H9 (cell line): ENCODE measurements at regions not wholly inside any gene's neighbourhood (a gene's known extent, or its start where the extent isn't known, plus 50 kb on each side); places are given as distances from the start of the nearest gene placed in this dataset.

Experiments used
- DNase-seq: peaks from one replicate; pipeline ENCODE4 v3.0.0-alpha.2; 2017
- H2AFZ ChIP-seq: one replicate; pipeline ENCODE4 v1.6.1; 2013; ENCODE audit warnings: mild to moderate bottlenecking, low read length, control low read depth, moderate library complexity
- H2AK5ac ChIP-seq: 2 replicates; pipeline ENCODE4 v1.6.1; 2013; ENCODE audit warnings: low read length, control low read depth, mixed read lengths; ENCODE audit not compliant: insufficient read length
- H2BK120ac ChIP-seq: one replicate; pipeline ENCODE4 v1.6.1; 2013; ENCODE audit warnings: low read depth, mild to moderate bottlenecking, low read length, control low read depth, inconsistent platforms; ENCODE audit not compliant: poor library complexity, severe bottlenecking
- H2BK12ac ChIP-seq: 2 replicates; pipeline ENCODE4 v1.6.1; 2013; ENCODE audit warnings: low read length, control low read depth, mixed read lengths, low read depth; ENCODE audit not compliant: insufficient read length
- H2BK15ac ChIP-seq: 2 replicates; pipeline ENCODE4 v1.6.1; 2013; ENCODE audit warnings: low read depth, low read length, control low read depth
- H2BK20ac ChIP-seq: one replicate; pipeline ENCODE4 v1.6.1; 2013; ENCODE audit warnings: low read depth, mild to moderate bottlenecking, low read length, control low read depth, inconsistent platforms; ENCODE audit not compliant: poor library complexity, severe bottlenecking
- H2BK5ac ChIP-seq: 2 replicates; pipeline ENCODE4 v1.6.1; 2013; ENCODE audit warnings: low read length, control low read depth, mixed read lengths; ENCODE audit not compliant: insufficient read length
- H3K14ac ChIP-seq: 2 replicates; pipeline ENCODE4 v1.6.1; 2013; ENCODE audit warnings: low read length, control low read depth; ENCODE audit not compliant: insufficient read depth
- H3K18ac ChIP-seq: 2 replicates; pipeline ENCODE4 v1.6.1; 2013; ENCODE audit warnings: low read depth, mild to moderate bottlenecking, mixed read lengths, low read length, control low read depth; ENCODE audit not compliant: insufficient read length
- H3K23ac ChIP-seq: 2 replicates; pipeline ENCODE4 v1.6.1; 2013; ENCODE audit warnings: low read length, control low read depth, mixed read lengths, low read depth; ENCODE audit not compliant: insufficient read length
- H3K23me2 ChIP-seq: 2 replicates; pipeline ENCODE4 v1.6.1; 2013; ENCODE audit warnings: low read depth, mild to moderate bottlenecking, mixed read lengths, low read length, control low read depth; ENCODE audit not compliant: insufficient read length, poor library complexity, severe bottlenecking
- H3K27ac ChIP-seq: 2 replicates; pipeline ENCODE4 v1.5.1; 2013; ENCODE audit warnings: low read length, control low read depth, mixed read lengths, low read depth; ENCODE audit not compliant: insufficient read length
- H3K27me3 ChIP-seq: 2 replicates; pipeline ENCODE4 v1.6.1; 2013; ENCODE audit warnings: low read length, control low read depth, inconsistent platforms; ENCODE audit not compliant: insufficient read depth
- H3K4ac ChIP-seq: 2 replicates; pipeline ENCODE4 v1.6.1; 2013; ENCODE audit warnings: low read depth, mild to moderate bottlenecking, control low read depth, inconsistent platforms, low read length, moderate library complexity
- H3K4me1 ChIP-seq: 2 replicates; pipeline ENCODE4 v1.6.1; 2013; ENCODE audit warnings: low read length, control low read depth, inconsistent platforms; ENCODE audit not compliant: insufficient read depth
- H3K4me2 ChIP-seq: 2 replicates; pipeline ENCODE4 v1.6.1; 2013; ENCODE audit warnings: low read length, control low read depth, mixed read lengths; ENCODE audit not compliant: insufficient read length, insufficient read depth
- H3K56ac ChIP-seq: 2 replicates; pipeline ENCODE4 v1.6.1; 2013; ENCODE audit warnings: low read depth, mild to moderate bottlenecking, mixed read lengths, low read length, control low read depth; ENCODE audit not compliant: insufficient read length
- H3K79me1 ChIP-seq: 2 replicates; pipeline ENCODE4 v1.6.1; 2013; ENCODE audit warnings: low read depth, mild to moderate bottlenecking, moderate library complexity, low read length, control low read depth, inconsistent platforms; ENCODE audit not compliant: insufficient read depth, poor library complexity, severe bottlenecking
- H3K79me2 ChIP-seq: 2 replicates; pipeline ENCODE4 v1.6.1; 2013; ENCODE audit warnings: low read length, control low read depth, inconsistent platforms; ENCODE audit not compliant: insufficient read depth
- H3K9ac ChIP-seq: 2 replicates; pipeline ENCODE4 v1.6.1; 2013; ENCODE audit warnings: low read length, control low read depth, mixed read lengths; ENCODE audit not compliant: insufficient read length; ENCODE audit errors: extremely low read depth
- H3K9me3 ChIP-seq: one replicate; pipeline ENCODE4 v1.6.1; 2013; ENCODE audit warnings: low read depth, low read length, inconsistent platforms; ENCODE audit not compliant: control insufficient read depth
- H3T11ph ChIP-seq: one replicate; pipeline ENCODE4 v1.6.1; 2013; ENCODE audit warnings: mild to moderate bottlenecking, low read length, control low read depth, inconsistent platforms
- H4K20me1 ChIP-seq: one replicate; pipeline ENCODE4 v1.6.1; 2013; ENCODE audit not compliant: control insufficient read depth, insufficient read length, insufficient read depth
- H4K5ac ChIP-seq: 2 replicates; pipeline ENCODE4 v1.6.1; 2013; ENCODE audit warnings: low read depth, mild to moderate bottlenecking, mixed read lengths, low read length, control low read depth; ENCODE audit not compliant: insufficient read length
- H4K8ac ChIP-seq: replicated peaks from 2 replicates; pipeline ENCODE4 v1.6.1; 2013; ENCODE audit warnings: low read length, control low read depth, mixed read lengths, low read depth; ENCODE audit not compliant: insufficient read length
- H4K91ac ChIP-seq: 2 replicates; pipeline ENCODE4 v1.6.1; 2013; ENCODE audit warnings: low read depth, mild to moderate bottlenecking, moderate library complexity, mixed read lengths, low read length, control low read depth; ENCODE audit not compliant: insufficient read length
- H3K27ac Mint-ChIP-seq, 3 experiments: 2 replicates in 2 of 3; 3 replicates in 1 of 3; pipeline ENCODE4 v1.8.0; 2020 to 2021; ENCODE audit warnings: mixed read lengths in 3 of 3, mild to moderate bottlenecking in 1 of 3, moderate library complexity in 1 of 3
- H3K27me3 Mint-ChIP-seq: 2 replicates; pipeline ENCODE4 v1.8.0; 2021; ENCODE audit warnings: low read depth, mild to moderate bottlenecking, moderate library complexity, mixed read lengths
- H3K36me3 Mint-ChIP-seq, 3 experiments: 2 replicates in 2 of 3; 3 replicates in 1 of 3; pipeline ENCODE4 v1.8.0; 2020 to 2021; ENCODE audit warnings: low read depth in 3 of 3, mixed read lengths in 3 of 3; ENCODE audit not compliant: insufficient read depth in 1 of 3
- H3K4me1 Mint-ChIP-seq, 2 experiments: 2 replicates each; pipeline ENCODE4 v1.8.0; 2020; ENCODE audit warnings: mixed read lengths in 2 of 2
- H3K4me3 Mint-ChIP-seq, 2 experiments: 2 replicates in 1 of 2; 3 replicates in 1 of 2; pipeline ENCODE4 v1.8.0; 2020 to 2021; ENCODE audit warnings: mild to moderate bottlenecking in 2 of 2, mixed read lengths in 2 of 2, moderate library complexity in 1 of 2
- H3K9me3 Mint-ChIP-seq, 2 experiments: 2 replicates in 1 of 2; 3 replicates in 1 of 2; pipeline ENCODE4 v1.8.0; 2020; ENCODE audit warnings: mild to moderate bottlenecking in 2 of 2, mixed read lengths in 2 of 2, moderate library complexity in 1 of 2
- WGBS: extraction: QIAGEN DNeasy Blood & Tissue Kit; methylation state at CpG from one replicate; pipeline ENCODE4 v1.1.7; 2013; ENCODE audit warnings: missing lambda C conversion rate, low lambda C conversion rate, mixed read lengths; ENCODE audit not compliant: insufficient read length; ENCODE audit errors: extremely low coverage; 5-methylcytosine and 5-hydroxymethylcytosine counted together
- TF ChIP-seq, protein P1 (sequence below): fragments of 200-600 bp; sonication (generic); conservative IDR thresholded peaks from 3 replicates; pipeline ENCODE4 v1.8.0; 2021; ENCODE audit warnings: antibody characterized with exemption, mild to moderate bottlenecking

DNA sequence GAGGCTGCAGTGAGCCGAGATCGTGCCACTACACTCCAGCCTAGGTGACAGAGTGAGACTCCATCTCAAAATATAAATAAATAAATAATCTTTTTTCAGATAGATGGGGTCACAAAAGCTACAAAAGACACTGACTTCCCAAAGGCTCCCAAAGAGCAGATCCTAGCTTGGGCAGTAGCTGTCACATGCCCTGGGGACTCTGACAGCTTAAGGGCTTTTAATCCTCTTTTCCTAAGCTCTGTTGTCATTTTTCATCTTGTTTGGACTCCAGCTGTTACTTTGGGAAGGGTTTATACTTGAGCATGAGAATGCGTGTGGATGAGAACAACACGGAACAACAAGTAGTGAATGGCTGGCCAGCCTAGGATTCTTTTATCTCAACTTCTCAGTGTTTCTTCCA lies 231.7 kb downstream of the MZT1 start:
- no peaks in the 10 kb centered on the region for H3K79me2 ChIP-seq
- no peak overlapping the region for H2AK5ac ChIP-seq
- H2BK12ac ChIP-seq, result no peak overlapping the region
- no peak overlapping the region for H3K4me2 ChIP-seq
- H3K4me1 ChIP-seq, result no peaks in the 10 kb centered on the region
- H4K5ac ChIP-seq, result no peak overlapping the region
- TF ChIP-seq, protein P1, sequence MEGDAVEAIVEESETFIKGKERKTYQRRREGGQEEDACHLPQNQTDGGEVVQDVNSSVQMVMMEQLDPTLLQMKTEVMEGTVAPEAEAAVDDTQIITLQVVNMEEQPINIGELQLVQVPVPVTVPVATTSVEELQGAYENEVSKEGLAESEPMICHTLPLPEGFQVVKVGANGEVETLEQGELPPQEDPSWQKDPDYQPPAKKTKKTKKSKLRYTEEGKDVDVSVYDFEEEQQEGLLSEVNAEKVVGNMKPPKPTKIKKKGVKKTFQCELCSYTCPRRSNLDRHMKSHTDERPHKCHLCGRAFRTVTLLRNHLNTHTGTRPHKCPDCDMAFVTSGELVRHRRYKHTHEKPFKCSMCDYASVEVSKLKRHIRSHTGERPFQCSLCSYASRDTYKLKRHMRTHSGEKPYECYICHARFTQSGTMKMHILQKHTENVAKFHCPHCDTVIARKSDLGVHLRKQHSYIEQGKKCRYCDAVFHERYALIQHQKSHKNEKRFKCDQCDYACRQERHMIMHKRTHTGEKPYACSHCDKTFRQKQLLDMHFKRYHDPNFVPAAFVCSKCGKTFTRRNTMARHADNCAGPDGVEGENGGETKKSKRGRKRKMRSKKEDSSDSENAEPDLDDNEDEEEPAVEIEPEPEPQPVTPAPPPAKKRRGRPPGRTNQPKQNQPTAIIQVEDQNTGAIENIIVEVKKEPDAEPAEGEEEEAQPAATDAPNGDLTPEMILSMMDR, result no peak
- Mint-ChIP-seq H3K36me3 (no peaks in the 10 kb centered on the region), H3K4me1 (no peaks in the 10 kb centered on the region), H3K4me3 (no peak overlapping the region), H3K9me3 (no peaks in the 10 kb centered on the region), H3K27me3 (no peaks in the 10 kb centered on the region), H3K27ac (no peak overlapping the region)
- H3K18ac ChIP-seq, result no peak overlapping the region
- DNase-seq, result no peak
- no peak overlapping the region for H3K27ac ChIP-seq
- no peak overlapping the region for H3K4ac ChIP-seq
- no peak overlapping the region for H3K14ac ChIP-seq
- no peak overlapping the region for H4K91ac ChIP-seq
- H3K79me1 ChIP-seq, result no peaks in the 10 kb centered on the region
- H4K8ac ChIP-seq, result no peak overlapping the region
- H3K23ac ChIP-seq, result no peak overlapping the region
- H2BK20ac ChIP-seq, result no peak overlapping the region
- H4K20me1 ChIP-seq, result no peaks in the 10 kb centered on the region
- no peaks in the 10 kb centered on the region for H3K9me3 ChIP-seq
- no CpG with 5 or more reads among the region's 4 CpGs for WGBS
- H3K23me2 ChIP-seq, result no peaks in the 10 kb centered on the region
- H3K27me3 ChIP-seq, result no peaks in the 10 kb centered on the region
- H3K9ac ChIP-seq, result no peak overlapping the region
- H2AFZ ChIP-seq, result no peak overlapping the region
- H2BK15ac ChIP-seq, result no peak overlapping the region
- no peak overlapping the region for H2BK5ac ChIP-seq
- H3T11ph ChIP-seq, result no peak overlapping the region
- H2BK120ac ChIP-seq, result no peak overlapping the region
- no peak overlapping the region for H3K56ac ChIP-seq
